SIG-M5 (cell line): ENCODE measurements at regions not wholly inside any gene's neighbourhood (a gene's known extent, or its start where the extent isn't known, plus 50 kb on each side); places are given as distances from the start of the nearest gene placed in this dataset.

Experiments used
- DNase-seq: peaks from one replicate; lab custom pipeline; 2025; lab: John Stamatoyannopoulos, UW

- no peak for DNase-seq
These were observed 1519.9 kb upstream of the MIR17HG start for GRCh38 chr13:89827552-89827951.

- no peak for DNase-seq
These were observed 1519.0 kb upstream of the MIR17HG start for GRCh38 chr13:89828506-89828905.

GRCh38 chr13:89831157-89831556 lies 1516.3 kb upstream of the MIR17HG start:
- DNase-seq = no peak

GRCh38 chr13:89832827-89833226 lies 1514.7 kb upstream of the MIR17HG start:
- no peak for DNase-seq

GRCh38 chr13:89843621-89844020 lies 1503.9 kb upstream of the MIR17HG start:
- no peak for DNase-seq

GRCh38 chr13:89845874-89846273 lies 1501.6 kb upstream of the MIR17HG start:
- no peak for DNase-seq

GRCh38 chr13:89846926-89847585 lies 1500.4 kb upstream of the MIR17HG start:
- no peak for DNase-seq

GRCh38 chr13:89852570-89852969 lies 1494.9 kb upstream of the MIR17HG start:
- DNase-seq = no peak

GRCh38 chr13:89856512-89856911 lies 1491.0 kb upstream of the MIR17HG start:
- DNase-seq = no peak

GRCh38 chr13:89857502-89857901 lies 1490.0 kb upstream of the MIR17HG start:
- no peak for DNase-seq

- no peak for DNase-seq
These were observed 1485.3 kb upstream of the MIR17HG start for GRCh38 chr13:89862011-89862690.

GRCh38 chr13:89862691-89863036 lies 1484.8 kb upstream of the MIR17HG start:
- DNase-seq = no peak

- DNase-seq = no peak
These were observed 1482.1 kb upstream of the MIR17HG start for GRCh38 chr13:89865164-89866064.

GRCh38 chr13:89869312-89869711 lies 1478.2 kb upstream of the MIR17HG start:
- no peak for DNase-seq

- DNase-seq = no peak
These were observed 1468.6 kb upstream of the MIR17HG start for GRCh38 chr13:89878904-89879303.

- no peak for DNase-seq
These were observed 1467.3 kb upstream of the MIR17HG start for GRCh38 chr13:89880201-89880600.

GRCh38 chr13:89883893-89884448 lies 1463.5 kb upstream of the MIR17HG start:
- no peak for DNase-seq

- no peak for DNase-seq
These were observed 1456.7 kb upstream of the MIR17HG start for GRCh38 chr13:89890806-89891205.

- DNase-seq = no peak
These were observed 1456.1 kb upstream of the MIR17HG start for GRCh38 chr13:89891416-89891815.

- no peak for DNase-seq
These were observed 1449.8 kb upstream of the MIR17HG start for GRCh38 chr13:89897681-89898080.

- no peak for DNase-seq
These were observed 1448.0 kb upstream of the MIR17HG start for GRCh38 chr13:89899302-89900103.
